ENCODE measurements at regions not wholly inside any gene's neighbourhood (a gene's known extent, or its start where the extent isn't known, plus 50 kb on each side); places are given as distances from the start of the nearest gene placed in this dataset.

- Mint-ChIP-seq H3K27ac (ENCODE audit: unreplicated experiment) (no peak overlapping the region), H3K4me1 (ENCODE audit: low read depth, unreplicated experiment) (peaks cover 6% of the 10 kb centered on the region), H3K27me3 (ENCODE audit: unreplicated experiment) (no peaks in the 10 kb centered on the region), H3K36me3 (ENCODE audit: unreplicated experiment) (no peaks in the 10 kb centered on the region), H3K4me3 (ENCODE audit: unreplicated experiment) (no peak overlapping the region), H3K9me3 (ENCODE audit: unreplicated experiment) (no peaks in the 10 kb centered on the region)
- no peak for DNase-seq
- no peak for TF ChIP-seq CTCF (IDR thresholded peaks at IDR 0.05; ENCODE audit: partially characterized antibody, unreplicated experiment)
These were observed 591.1 kb downstream of the SEMA5A start for GRCh38 chr5:8954801-8955200.

GRCh38 chr5:8956659-8957058 lies 589.2 kb downstream of the SEMA5A start:
- Mint-ChIP-seq H3K36me3 (ENCODE audit: unreplicated experiment) (no peaks in the 10 kb centered on the region), H3K27ac (ENCODE audit: unreplicated experiment) (no peak overlapping the region), H3K4me1 (ENCODE audit: low read depth, unreplicated experiment) (peaks cover 6% of the 10 kb centered on the region), H3K27me3 (ENCODE audit: unreplicated experiment) (no peaks in the 10 kb centered on the region), H3K4me3 (ENCODE audit: unreplicated experiment) (no peak overlapping the region), H3K9me3 (ENCODE audit: unreplicated experiment) (no peaks in the 10 kb centered on the region)
- no peak for DNase-seq
- TF ChIP-seq CTCF (IDR thresholded peaks at IDR 0.05; ENCODE audit: partially characterized antibody, unreplicated experiment), result no peak

DNA sequence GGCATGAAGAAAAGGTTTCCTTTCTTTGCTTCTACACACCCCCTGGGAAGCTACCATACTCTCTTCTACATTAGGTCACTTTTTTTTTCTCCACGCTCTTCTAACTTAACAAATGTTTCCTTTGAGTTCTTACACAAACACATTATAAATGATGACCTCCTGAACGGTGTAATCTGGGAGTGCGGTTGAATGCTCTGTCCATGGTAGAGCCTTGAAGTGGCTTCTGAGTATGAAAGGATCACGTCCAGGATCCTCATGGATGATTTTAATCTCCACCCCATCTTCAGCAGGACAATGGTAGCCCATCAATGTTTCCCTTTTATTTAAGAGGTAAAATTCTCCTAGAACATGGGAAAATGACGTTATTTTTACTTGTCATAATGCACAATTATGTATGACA lies 587.3 kb downstream of the SEMA5A start:
- H3K4me1 Mint-ChIP-seq (ENCODE audit: low read depth, unreplicated experiment), result peaks cover 6% of the 10 kb centered on the region
- DNase-seq, result no peak
- no peaks in the 10 kb centered on the region for H3K36me3 Mint-ChIP-seq (ENCODE audit: unreplicated experiment)
- no peak overlapping the region for H3K27ac Mint-ChIP-seq (ENCODE audit: unreplicated experiment)
- no peak for TF ChIP-seq CTCF (IDR thresholded peaks at IDR 0.05; ENCODE audit: partially characterized antibody, unreplicated experiment)
- no peaks in the 10 kb centered on the region for H3K27me3 Mint-ChIP-seq (ENCODE audit: unreplicated experiment)
- H3K4me3 Mint-ChIP-seq (ENCODE audit: unreplicated experiment), result no peak overlapping the region
- H3K9me3 Mint-ChIP-seq (ENCODE audit: unreplicated experiment), result no peaks in the 10 kb centered on the region

DNA sequence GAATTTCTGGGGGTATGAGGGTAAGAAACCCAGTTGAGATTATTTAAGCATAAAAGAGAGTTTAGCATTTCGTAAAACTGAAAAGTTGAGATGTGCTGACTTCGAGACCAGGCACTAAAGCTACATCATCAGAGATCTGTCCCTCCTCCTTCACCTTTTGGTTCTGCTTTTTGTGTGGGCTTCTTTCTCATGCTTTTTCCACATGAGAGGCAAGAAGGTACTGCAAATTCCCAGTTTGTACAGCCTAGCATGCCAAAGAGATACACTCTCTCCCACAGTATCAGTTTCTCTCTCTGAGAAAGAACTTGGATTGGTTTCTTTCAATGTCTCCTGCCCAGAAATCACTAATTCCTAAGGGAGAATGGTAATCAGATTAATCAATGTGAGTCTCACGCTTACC lies 584.7 kb downstream of the SEMA5A start:
- TF ChIP-seq CTCF (IDR thresholded peaks at IDR 0.05; ENCODE audit: partially characterized antibody, unreplicated experiment), result no peak
- no peak for DNase-seq
- Mint-ChIP-seq H3K27ac (ENCODE audit: unreplicated experiment) (no peak overlapping the region), H3K36me3 (ENCODE audit: unreplicated experiment) (no peaks in the 10 kb centered on the region), H3K27me3 (ENCODE audit: unreplicated experiment) (no peaks in the 10 kb centered on the region), H3K9me3 (ENCODE audit: unreplicated experiment) (peaks cover 2% of the 10 kb centered on the region), H3K4me3 (ENCODE audit: unreplicated experiment) (no peak overlapping the region), H3K4me1 (ENCODE audit: low read depth, unreplicated experiment) (no peaks in the 10 kb centered on the region)

DNA sequence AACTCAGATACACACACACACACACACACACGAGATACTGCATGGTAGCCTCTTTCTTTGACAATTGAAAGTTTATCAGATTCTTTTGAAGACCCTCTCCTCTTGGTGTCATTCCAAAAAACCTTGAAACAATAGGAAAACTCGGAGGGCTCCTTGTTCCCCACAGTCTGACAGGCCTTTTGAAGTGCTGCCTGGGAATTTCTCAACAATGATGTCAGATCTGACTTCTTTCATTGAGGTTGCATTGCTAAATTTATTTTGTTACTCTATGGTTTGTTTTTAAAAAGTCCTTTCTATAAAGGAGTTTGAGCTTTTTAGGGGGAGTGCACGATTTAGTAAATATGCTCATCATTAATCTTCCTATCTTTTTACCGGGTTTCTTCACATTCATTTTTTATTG lies 583.9 kb downstream of the SEMA5A start:
- Mint-ChIP-seq H3K9me3 (ENCODE audit: unreplicated experiment) (peaks cover 2% of the 10 kb centered on the region), H3K4me3 (ENCODE audit: unreplicated experiment) (no peak overlapping the region), H3K4me1 (ENCODE audit: low read depth, unreplicated experiment) (no peaks in the 10 kb centered on the region), H3K27me3 (ENCODE audit: unreplicated experiment) (no peaks in the 10 kb centered on the region), H3K27ac (ENCODE audit: unreplicated experiment) (no peak overlapping the region), H3K36me3 (ENCODE audit: unreplicated experiment) (no peaks in the 10 kb centered on the region)
- TF ChIP-seq CTCF (IDR thresholded peaks at IDR 0.05; ENCODE audit: partially characterized antibody, unreplicated experiment), result no peak
- no peak for DNase-seq
